ENCODE measurements at regions not wholly inside any gene's neighbourhood (a gene's known extent, or its start where the extent isn't known, plus 50 kb on each side); places are given as distances from the start of the nearest gene placed in this dataset.

GRCh38 chr4:11636551-11636950 lies 207.9 kb upstream of the HS3ST1 start:
- BruUV-seq (replicated peaks): no TSS peak
- H3K9me3 ChIP-seq (ENCODE audit: control insufficient read depth in 1 of 2, insufficient read depth in 1 of 2, low read depth in 1 of 2, low read length in 2 of 2): no peaks in the 10 kb centered on the region
- H3K4me1 ChIP-seq (ENCODE audit: control insufficient read depth in 1 of 2, insufficient read depth in 2 of 2, low read length in 2 of 2): peaks cover 68 to 75% of the 10 kb centered on the region in 2 experiments

DNA sequence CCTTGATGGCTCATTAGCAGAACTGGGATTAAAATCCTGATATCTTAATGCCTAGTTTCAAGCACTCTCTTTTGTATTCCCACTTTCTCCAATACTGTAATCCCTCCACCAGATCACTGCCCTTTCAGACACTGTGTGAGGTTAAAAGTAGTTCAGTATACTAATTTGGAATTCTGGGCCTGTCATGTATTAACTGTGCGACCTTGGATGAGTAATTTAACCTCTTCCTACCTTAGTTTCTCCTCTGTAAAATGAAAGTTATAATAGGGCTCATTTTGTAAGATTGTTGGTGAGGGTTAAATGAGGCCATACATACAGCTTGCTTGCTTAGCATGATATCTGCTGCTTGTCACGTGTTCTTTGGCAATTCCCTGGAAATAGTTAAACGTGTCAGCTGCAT lies 207.3 kb upstream of the HS3ST1 start:
- TF ChIP-seq, protein P1, sequence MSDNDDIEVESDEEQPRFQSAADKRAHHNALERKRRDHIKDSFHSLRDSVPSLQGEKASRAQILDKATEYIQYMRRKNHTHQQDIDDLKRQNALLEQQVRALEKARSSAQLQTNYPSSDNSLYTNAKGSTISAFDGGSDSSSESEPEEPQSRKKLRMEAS (IDR thresholded peaks at IDR 0.05): no peak
- TF ChIP-seq CBX3 (IDR thresholded peaks at IDR 0.05; ENCODE audit: low read depth) (no peak), CEBPB (IDR thresholded peaks at IDR 0.05; ENCODE audit: low read depth) (no peak), ATF3 (IDR thresholded peaks at IDR 0.05) (no peak), RAD21 (IDR thresholded peaks at IDR 0.05; ENCODE audit: low read depth) (no peak), ELF1 (IDR thresholded peaks at IDR 0.05; ENCODE audit: borderline replicate concordance, low read depth) (no peak)
- peak overlapping the region; percentile 64 for H3K9ac ChIP-seq (ENCODE audit: low read length)
- ATAC-seq (no peak), DNase-seq (ENCODE audit: low read depth, low spot score) (no peak)
- H3K27ac ChIP-seq (ENCODE audit: low read depth, low read length): peak overlapping the region; percentile 94
- ChIA-PET CTCF (no interaction called here), POLR2A (interaction anchor here (0.9 to 5.9 kb wide), 13 partner anchors 7 to 207 kb away, joined by 3 to 60 read pairs (median 8); partner anchors contain the start of gene HS3ST1), RAD21 (ENCODE audit: low non-redundant PET in 1 of 2, low total read pairs in 2 of 2, uncharacterized antibody in 2 of 2, unreplicated experiment in 2 of 2) (no interaction called here)
- H3K4me2 ChIP-seq (ENCODE audit: low read length): peak overlapping the region; percentile 51
- no peaks in the 10 kb centered on the region for H3K9me3 ChIP-seq (ENCODE audit: control insufficient read depth in 1 of 2, insufficient read depth in 1 of 2, low read depth in 1 of 2, low read length in 2 of 2)
- H3K36me3 ChIP-seq (ENCODE audit: control insufficient read depth in 1 of 2, insufficient read depth in 2 of 2, low read length in 2 of 2): peaks cover 0 to 23% of the 10 kb centered on the region in 2 experiments; a peak in 2 of 4 replicates
- no peaks in the 10 kb centered on the region for H4K20me1 ChIP-seq (ENCODE audit: insufficient read depth)
- peaks cover 68 to 75% of the 10 kb centered on the region in 2 experiments for H3K4me1 ChIP-seq (ENCODE audit: control insufficient read depth in 1 of 2, insufficient read depth in 2 of 2, low read length in 2 of 2)
- no peaks in the 10 kb centered on the region for H3K27me3 ChIP-seq (ENCODE audit: insufficient read depth, low read length)
- intact Hi-C loops (cut with micrococcal nuclease): loop anchor here (10.0 kb wide), 1 partner anchor 319 kb away; no protein-coding TSS in a partner anchor
- no peak overlapping the region for H2AFZ ChIP-seq (ENCODE audit: low read depth, low read length, poor library complexity, severe bottlenecking)
- H3K4me3 ChIP-seq (replicated peaks in 1 of 2; ENCODE audit: low read depth in 1 of 2, low read length in 2 of 2): peak overlapping the region in 1 of 2 experiments; percentile 3; a peak in 2 of 4 replicates
- H3K79me2 ChIP-seq (ENCODE audit: insufficient read depth, low read length): no peaks in the 10 kb centered on the region; the same call in 1 of the 2 replicates
- TSS peak; percentile 30 for BruUV-seq (replicated peaks)
- H3K9me2 ChIP-seq (ENCODE audit: insufficient read depth): no peaks in the 10 kb centered on the region

More at GRCh38 chr4:11636551-11636950, 207.9 kb upstream of the HS3ST1 start:
- Histone ChIP-seq H3K27me3 (ENCODE audit: insufficient read depth, low read length) (no peaks in the 10 kb centered on the region), H3K9ac (ENCODE audit: low read length) (peak overlapping the region; percentile 64), H3K4me3 (replicated peaks in 1 of 2; ENCODE audit: low read depth in 1 of 2, low read length in 2 of 2) (no peak overlapping the region), H3K9me2 (ENCODE audit: insufficient read depth) (no peaks in the 10 kb centered on the region), H2AFZ (ENCODE audit: low read depth, low read length, poor library complexity, severe bottlenecking) (no peak overlapping the region), H3K4me2 (ENCODE audit: low read length) (peak overlapping the region; percentile 51), H3K36me3 (ENCODE audit: control insufficient read depth in 1 of 2, insufficient read depth in 2 of 2, low read length in 2 of 2) (peaks cover 0 to 23% of the 10 kb centered on the region in 2 experiments; a peak in 2 of 4 replicates), H3K79me2 (ENCODE audit: insufficient read depth, low read length) (no peaks in the 10 kb centered on the region; the same call in 1 of the 2 replicates), H4K20me1 (ENCODE audit: insufficient read depth) (no peaks in the 10 kb centered on the region), H3K27ac (ENCODE audit: low read depth, low read length) (peak overlapping the region; percentile 94)
- TF ChIP-seq, protein P2, sequence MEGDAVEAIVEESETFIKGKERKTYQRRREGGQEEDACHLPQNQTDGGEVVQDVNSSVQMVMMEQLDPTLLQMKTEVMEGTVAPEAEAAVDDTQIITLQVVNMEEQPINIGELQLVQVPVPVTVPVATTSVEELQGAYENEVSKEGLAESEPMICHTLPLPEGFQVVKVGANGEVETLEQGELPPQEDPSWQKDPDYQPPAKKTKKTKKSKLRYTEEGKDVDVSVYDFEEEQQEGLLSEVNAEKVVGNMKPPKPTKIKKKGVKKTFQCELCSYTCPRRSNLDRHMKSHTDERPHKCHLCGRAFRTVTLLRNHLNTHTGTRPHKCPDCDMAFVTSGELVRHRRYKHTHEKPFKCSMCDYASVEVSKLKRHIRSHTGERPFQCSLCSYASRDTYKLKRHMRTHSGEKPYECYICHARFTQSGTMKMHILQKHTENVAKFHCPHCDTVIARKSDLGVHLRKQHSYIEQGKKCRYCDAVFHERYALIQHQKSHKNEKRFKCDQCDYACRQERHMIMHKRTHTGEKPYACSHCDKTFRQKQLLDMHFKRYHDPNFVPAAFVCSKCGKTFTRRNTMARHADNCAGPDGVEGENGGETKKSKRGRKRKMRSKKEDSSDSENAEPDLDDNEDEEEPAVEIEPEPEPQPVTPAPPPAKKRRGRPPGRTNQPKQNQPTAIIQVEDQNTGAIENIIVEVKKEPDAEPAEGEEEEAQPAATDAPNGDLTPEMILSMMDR (IDR thresholded peaks at IDR 0.05 in 2 of 3, conservative IDR thresholded peaks at IDR 0.05 in 1 of 3; ENCODE audit: borderline replicate concordance in 1 of 3, insufficient read depth in 1 of 3, low read depth in 2 of 3, low read length in 2 of 3): no peak
- no peak for TF ChIP-seq SRF (IDR thresholded peaks at IDR 0.05; ENCODE audit: low read depth)
- TF ChIP-seq SP1 (IDR thresholded peaks at IDR 0.05; ENCODE audit: low read depth): no peak
- intact Hi-C loops (cut with micrococcal nuclease): loop anchor here (10.0 kb wide), 1 partner anchor 318 kb away; no protein-coding TSS in a partner anchor
- no peak for DNase-seq (ENCODE audit: low read depth, low spot score)
- no peak for ATAC-seq
- POLR2A ChIA-PET: interaction anchor here (1.7 to 5.9 kb wide), 2 partner anchors 112 to 131 kb away, joined by 4 to 53 read pairs; no protein-coding TSS in a partner anchor
- CTCF ChIA-PET: no interaction called here
- RAD21 ChIA-PET (ENCODE audit: low non-redundant PET in 1 of 2, low total read pairs in 2 of 2, uncharacterized antibody in 2 of 2, unreplicated experiment in 2 of 2): no interaction called here
